ENCODE measurements at regions not wholly inside any gene's neighbourhood (a gene's known extent, or its start where the extent isn't known, plus 50 kb on each side); places are given as distances from the start of the nearest gene placed in this dataset.

GRCh38 chr22:49259839-49260615 is 567.6 kb downstream of the BRD1 start:
- DNase-seq (ENCODE audit: low read depth) = no peak

- no peak for DNase-seq (ENCODE audit: low read depth)
Observed at GRCh38 chr22:49258107-49259010, 569.3 kb downstream of the BRD1 start.

- DNase-seq (ENCODE audit: low read depth) = no peak
Observed at GRCh38 chr22:49257551-49257961, 570.1 kb downstream of the BRD1 start.

- no peak for DNase-seq (ENCODE audit: low read depth)
Observed at GRCh38 chr22:49255741-49256318, 571.8 kb downstream of the BRD1 start.

GRCh38 chr22:49255154-49255553 is 572.5 kb downstream of the BRD1 start:
- no peak for DNase-seq (ENCODE audit: low read depth)

- no peak for DNase-seq (ENCODE audit: low read depth)
Observed at GRCh38 chr22:49253656-49254055, 574.0 kb downstream of the BRD1 start.

GRCh38 chr22:49251371-49251770 is 576.3 kb downstream of the BRD1 start:
- DNase-seq (ENCODE audit: low read depth) = no peak

- DNase-seq (ENCODE audit: low read depth) = no peak
Observed at GRCh38 chr22:49247194-49247924, 580.3 kb downstream of the BRD1 start.

- DNase-seq (ENCODE audit: low read depth) = no peak
Observed at GRCh38 chr22:49244466-49245420, 582.9 kb downstream of the BRD1 start.

- no peak for DNase-seq (ENCODE audit: low read depth)
Observed at GRCh38 chr22:49243965-49244364, 583.7 kb downstream of the BRD1 start.

- no peak for DNase-seq (ENCODE audit: low read depth)
Observed at GRCh38 chr22:49243335-49243734, 584.3 kb downstream of the BRD1 start.

- no peak for DNase-seq (ENCODE audit: low read depth)
Observed at GRCh38 chr22:49242480-49242879, 585.2 kb downstream of the BRD1 start.

- DNase-seq (ENCODE audit: low read depth) = no peak
Observed at GRCh38 chr22:49241174-49241851, 586.4 kb downstream of the BRD1 start.

GRCh38 chr22:49240472-49240871 is 587.2 kb downstream of the BRD1 start:
- DNase-seq (ENCODE audit: low read depth) = no peak

GRCh38 chr22:49240016-49240380 is 587.7 kb downstream of the BRD1 start:
- DNase-seq (ENCODE audit: low read depth) = no peak

- no peak for DNase-seq (ENCODE audit: low read depth)
Observed at GRCh38 chr22:49239264-49240015, 588.2 kb downstream of the BRD1 start.

- DNase-seq (ENCODE audit: low read depth) = no peak
Observed at GRCh38 chr22:49238181-49239141, 589.2 kb downstream of the BRD1 start.

- no peak for DNase-seq (ENCODE audit: low read depth)
Observed at GRCh38 chr22:49237703-49238102, 590.0 kb downstream of the BRD1 start.

All from stimulated activated CD8-positive, alpha-beta memory T cell treated with anti-CD3 and anti-CD28 coated beads, Interleukin-12 subunit alpha, Interleukin-12 subunit beta, amount 100 ng/mL, for 1 hour (primary cell).